ENCODE measurements at regions not wholly inside any gene's neighbourhood (a gene's known extent, or its start where the extent isn't known, plus 50 kb on each side); places are given as distances from the start of the nearest gene placed in this dataset.

GRCh38 chr16:66262253-66263167 lies 104.0 kb upstream of the CDH5 start (continued):
- TF ChIP-seq GABPA (IDR thresholded peaks at IDR 0.05; ENCODE audit: borderline replicate concordance, insufficient read depth, low read length) (no peak), FOSL1 (IDR thresholded peaks at IDR 0.05; ENCODE audit: insufficient read depth, low read depth, low read length) (no peak), TEAD4 (IDR thresholded peaks at IDR 0.05; ENCODE audit: low read depth, low read length) (no peak), CREB1 (IDR thresholded peaks at IDR 0.05) (no peak), KDM5A (IDR thresholded peaks at IDR 0.05; ENCODE audit: low read length) (no peak), CTCF (IDR thresholded peaks at IDR 0.05; ENCODE audit: control extremely low read depth in 1 of 3, insufficient read depth in 1 of 3, low read depth in 1 of 3, low read length in 3 of 3) (no peak), ATF3 (IDR thresholded peaks at IDR 0.05; ENCODE audit: insufficient read depth, low read depth, low read length) (no peak), SP4 (IDR thresholded peaks at IDR 0.05; ENCODE audit: low read length) (no peak)

Measured in H1 (cell line).